Right ventricle myocardium inferior (tissue), 1 donor: ENCODE measurements at regions not wholly inside any gene's neighbourhood (a gene's known extent, or its start where the extent isn't known, plus 50 kb on each side); places are given as distances from the start of the nearest gene placed in this dataset.

Source experiments
- ATAC-seq: fragments of 200-7000 bp; cut with Tn5 transposase; one replicate; pipeline ENCODE4 v1.9.1; 2020; ENCODE audit warnings: mild to moderate bottlenecking, moderate library complexity
- DNase-seq: peaks from one replicate; pipeline ENCODE4 v3.0.0; 2021; ENCODE audit errors: missing footprints
- intact Hi-C: fragments of 100-400 bp; cut with DNase I; formaldehyde crosslinking; loops from one replicate; pipeline ENCODE4 v1.11.0; 2022
- donor health status: DM: no; HTN: yes; CAD: no; lungs with severe emphysema.

DNA sequence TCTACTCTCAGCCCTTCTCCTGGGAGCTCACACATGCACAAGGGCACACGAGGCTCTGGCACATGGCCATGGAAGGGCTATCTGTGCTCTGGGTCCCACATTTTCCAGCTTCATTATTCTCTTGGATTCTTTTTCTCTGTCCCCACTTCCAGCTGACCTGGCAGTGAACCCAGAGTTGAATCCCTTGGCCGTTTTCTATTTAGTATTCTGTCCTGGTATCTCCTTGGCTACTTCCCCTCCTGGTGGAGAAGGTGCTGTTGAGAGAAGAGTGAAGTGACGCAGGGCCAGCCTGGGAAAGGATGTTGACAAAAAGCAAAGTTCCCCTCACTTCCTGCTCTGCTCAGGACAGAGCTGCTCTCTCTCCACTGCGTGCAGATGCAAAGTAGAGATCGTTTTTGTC, 303.1 kb downstream of the IRS2 start:
- ATAC-seq (no peak), DNase-seq (no peak)
- intact Hi-C loops = no loop called here

GRCh38 chr13:109481040-109481439, 305.3 kb downstream of the IRS2 start:
- ATAC-seq (no peak), DNase-seq (no peak)
- intact Hi-C loops = no loop called here

DNA sequence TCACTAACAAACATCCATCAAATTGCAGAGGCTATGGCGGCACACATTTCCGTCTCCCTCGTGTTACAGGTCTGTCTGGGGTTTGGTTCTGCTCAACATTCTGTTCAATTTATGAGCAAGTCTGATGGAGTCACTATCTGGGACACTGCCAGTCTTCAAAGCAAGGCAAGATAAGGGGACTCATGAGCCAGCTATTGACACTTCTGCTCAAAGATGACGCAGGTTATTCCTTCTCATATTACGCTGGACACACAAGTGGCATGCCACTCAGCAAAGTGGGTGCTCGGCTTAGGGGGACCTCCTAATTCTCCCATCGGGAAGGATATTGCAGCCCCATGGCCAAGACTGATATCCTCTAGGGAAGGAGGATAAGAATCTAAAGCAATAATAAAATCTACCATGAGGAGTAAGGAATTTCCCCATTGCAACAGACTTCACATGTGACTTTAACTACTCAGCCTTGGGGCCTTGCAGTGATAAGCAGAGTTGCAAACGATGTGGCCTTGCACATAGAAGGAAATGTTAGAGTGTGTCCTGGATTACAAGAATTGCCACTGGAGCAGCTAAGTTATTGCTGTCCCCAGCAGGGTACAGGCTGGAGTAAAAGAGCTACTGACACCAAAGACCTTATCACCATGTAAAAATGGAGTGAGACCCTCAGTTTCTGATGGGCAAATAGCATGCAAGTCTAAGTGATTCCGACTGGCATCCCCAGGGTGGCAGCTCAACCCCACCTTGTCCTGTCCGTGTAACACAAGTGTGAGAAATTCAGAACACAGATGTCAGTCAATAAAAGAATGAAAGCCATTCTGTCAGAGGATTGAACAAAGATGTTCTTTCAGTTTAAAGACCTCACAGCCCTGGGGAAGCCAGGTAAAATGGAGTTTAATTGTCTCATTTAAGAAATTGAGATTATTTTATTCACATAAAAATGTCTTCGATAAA, 306.1 kb downstream of the IRS2 start:
- DNase-seq (no peak), ATAC-seq (peak; percentile 69)
- intact Hi-C loops = no loop called here

- intact Hi-C loops = no loop called here
- ATAC-seq (no peak), DNase-seq (no peak)
Observed at GRCh38 chr13:109479534-109479933, 306.8 kb downstream of the IRS2 start.

DNA sequence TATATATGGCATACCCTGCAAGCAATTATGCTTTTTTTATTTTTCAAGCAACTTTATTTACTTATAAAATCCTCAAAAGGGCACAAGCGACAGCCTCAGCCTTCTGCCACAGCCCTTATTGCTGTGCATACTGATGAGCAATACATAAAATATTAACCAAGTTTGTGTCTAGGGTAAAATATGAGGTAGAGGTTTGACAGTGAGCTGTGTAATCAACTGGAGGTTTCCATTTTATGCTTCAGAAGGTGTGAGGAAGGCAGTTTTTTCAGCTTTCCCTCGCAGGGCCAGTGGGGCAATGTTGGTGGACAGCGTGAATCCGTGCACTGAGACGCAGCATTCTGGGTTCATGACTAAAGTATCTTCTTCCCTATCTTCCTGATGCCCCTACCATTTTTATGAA, 310.4 kb downstream of the IRS2 start:
- intact Hi-C loops = no loop called here
- no peak for ATAC-seq
- DNase-seq = no peak

GRCh38 chr13:109468123-109468522, 318.3 kb downstream of the IRS2 start:
- ATAC-seq (no peak), DNase-seq (no peak)
- intact Hi-C loops = no loop called here

DNA sequence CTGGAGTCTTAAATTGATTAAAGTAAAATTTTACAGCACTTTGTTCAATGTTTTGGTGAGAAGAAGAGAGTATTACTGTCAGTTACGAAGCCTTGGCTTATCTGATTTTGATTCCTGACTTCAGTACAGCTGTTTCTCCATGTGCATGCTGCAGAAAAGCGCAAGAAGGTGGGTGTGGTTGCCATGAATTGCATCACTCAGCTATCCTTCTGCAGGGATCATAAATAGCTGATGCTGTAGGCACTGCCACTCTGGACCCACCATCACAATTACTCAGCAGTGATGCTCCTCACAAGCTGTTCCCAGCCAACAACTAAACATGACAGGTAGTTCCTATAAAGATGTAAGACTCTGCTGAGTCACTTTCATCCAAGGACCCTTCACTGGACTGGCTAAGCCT, 321.2 kb downstream of the IRS2 start:
- intact Hi-C loops = no loop called here
- ATAC-seq = no peak

GRCh38 chr13:109454167-109454917, 332.0 kb downstream of the IRS2 start:
- intact Hi-C loops = no loop called here
- no peak for DNase-seq
- peak; percentile 50 for ATAC-seq

More for the DNA sequence above, 321.2 kb downstream of the IRS2 start:
- DNase-seq = no peak

DNA sequence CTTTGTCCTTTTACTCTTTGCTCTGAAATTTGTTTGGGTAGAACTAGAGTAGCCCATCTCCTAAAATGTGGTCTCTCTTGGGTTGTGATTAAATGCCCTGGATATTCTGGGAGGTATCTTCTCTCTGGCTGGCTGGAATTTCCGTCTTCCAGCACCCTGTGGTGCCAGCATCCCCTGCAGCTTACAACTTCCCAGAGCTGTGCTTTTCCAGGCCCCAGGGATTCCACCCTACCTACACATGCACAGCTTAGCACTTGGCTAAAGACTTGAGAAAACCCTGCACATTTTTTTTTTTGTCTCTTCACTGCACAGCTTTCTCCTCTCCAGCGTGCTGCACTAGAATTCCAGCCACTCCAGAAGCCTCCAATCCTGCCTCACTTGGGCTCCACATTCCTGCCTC, 334.7 kb downstream of the IRS2 start:
- intact Hi-C loops = no loop called here
- no peak for ATAC-seq
- DNase-seq = no peak

- intact Hi-C loops = no loop called here
- DNase-seq (no peak), ATAC-seq (no peak)
Observed at GRCh38 chr13:109448629-109449028, 337.8 kb downstream of the IRS2 start.

DNA sequence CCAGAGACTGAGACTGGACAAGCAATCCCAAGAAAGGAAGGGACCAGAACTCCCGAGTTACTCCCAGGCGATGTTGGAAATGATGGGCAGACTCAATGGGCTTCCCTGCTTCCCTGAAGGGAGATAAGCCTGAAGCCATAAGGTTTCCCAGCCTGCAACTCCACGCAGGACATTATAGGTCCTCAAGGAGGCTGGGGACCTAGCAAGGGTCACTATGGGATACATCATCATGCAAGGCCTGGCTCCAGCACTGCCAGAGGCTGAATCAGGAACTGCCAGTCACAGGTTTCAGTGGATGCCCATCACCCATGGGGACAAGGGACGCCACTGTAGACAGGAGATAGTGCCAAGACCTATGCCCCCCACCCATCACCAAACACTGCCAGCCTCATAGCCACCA, 338.7 kb downstream of the IRS2 start:
- no peak for DNase-seq
- ATAC-seq = no peak
- intact Hi-C loops = no loop called here

DNA sequence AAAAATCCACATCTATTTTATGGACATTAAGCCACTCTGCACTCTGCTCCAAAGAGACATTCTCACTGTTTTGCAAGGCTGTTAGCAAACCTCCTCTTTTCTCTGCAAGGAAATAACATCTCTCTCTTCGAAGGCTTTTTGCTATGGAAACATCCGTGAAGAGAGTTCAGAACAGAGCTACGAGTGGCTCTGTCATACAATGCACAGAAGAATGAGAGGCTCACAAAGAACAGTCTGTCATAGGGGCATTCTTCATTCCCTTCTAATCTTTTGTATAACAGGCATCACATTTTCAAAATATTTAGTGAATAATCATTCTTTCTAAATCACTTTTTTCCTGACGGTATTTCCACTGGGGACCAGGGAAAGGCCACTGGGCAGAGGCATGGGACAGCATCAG, 346.1 kb downstream of the IRS2 start:
- DNase-seq (no peak), ATAC-seq (no peak)
- intact Hi-C loops = no loop called here

GRCh38 chr13:109439813-109440212, 346.6 kb downstream of the IRS2 start:
- intact Hi-C loops = no loop called here
- no peak for ATAC-seq
- no peak for DNase-seq

DNA sequence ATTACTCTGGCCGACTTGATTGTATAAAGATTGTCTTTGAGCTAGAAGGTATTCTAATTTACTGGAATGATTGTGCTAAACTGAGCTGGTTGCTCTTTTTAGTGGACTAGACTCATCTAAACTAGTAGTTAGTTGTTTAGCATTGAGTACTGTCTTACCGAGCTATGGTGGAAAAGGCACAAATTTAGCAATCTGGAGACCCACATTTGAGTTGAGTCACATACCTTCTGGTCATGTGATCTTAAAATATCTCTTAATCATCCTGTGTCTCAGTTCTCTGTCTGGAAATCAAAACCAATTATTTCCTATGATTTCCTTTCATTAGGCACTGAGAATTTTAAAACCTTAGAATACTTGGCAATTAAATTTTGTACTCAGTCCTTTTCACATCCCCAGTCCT, 349.5 kb downstream of the IRS2 start:
- ATAC-seq = no peak
- intact Hi-C loops = no loop called here
- no peak for DNase-seq

DNA sequence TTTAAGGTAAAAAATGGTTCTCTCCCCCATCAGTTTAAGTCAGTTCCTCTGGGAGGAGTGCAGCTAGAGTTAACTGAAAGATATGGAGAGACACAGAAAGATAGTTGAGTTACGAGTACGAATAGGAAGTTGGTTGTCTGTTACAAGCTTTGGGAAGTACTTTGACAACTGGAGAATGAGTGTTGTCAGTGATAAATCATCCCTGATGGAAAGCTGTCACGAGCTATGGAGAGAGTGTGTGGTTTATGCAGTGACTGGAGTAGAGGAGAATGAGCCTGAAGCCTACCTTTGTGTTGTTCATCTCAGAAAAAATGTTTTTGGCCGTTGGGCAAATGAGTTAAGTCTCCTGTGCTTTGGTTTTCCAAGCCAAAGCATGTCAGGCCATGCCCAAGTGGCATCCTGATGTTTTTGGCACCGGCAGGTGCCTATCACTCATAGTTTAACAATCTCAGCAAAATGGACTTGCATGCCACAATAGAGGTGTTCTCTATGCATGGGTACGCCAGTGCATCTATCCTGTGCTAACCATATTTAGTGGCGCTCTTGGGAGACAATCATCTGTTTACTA, 350.2 kb downstream of the IRS2 start:
- DNase-seq = no peak
- intact Hi-C loops = no loop called here
- no peak for ATAC-seq

GRCh38 chr13:109431217-109431616, 355.2 kb downstream of the IRS2 start:
- no peak for ATAC-seq
- intact Hi-C loops = no loop called here
- DNase-seq = no peak

DNA sequence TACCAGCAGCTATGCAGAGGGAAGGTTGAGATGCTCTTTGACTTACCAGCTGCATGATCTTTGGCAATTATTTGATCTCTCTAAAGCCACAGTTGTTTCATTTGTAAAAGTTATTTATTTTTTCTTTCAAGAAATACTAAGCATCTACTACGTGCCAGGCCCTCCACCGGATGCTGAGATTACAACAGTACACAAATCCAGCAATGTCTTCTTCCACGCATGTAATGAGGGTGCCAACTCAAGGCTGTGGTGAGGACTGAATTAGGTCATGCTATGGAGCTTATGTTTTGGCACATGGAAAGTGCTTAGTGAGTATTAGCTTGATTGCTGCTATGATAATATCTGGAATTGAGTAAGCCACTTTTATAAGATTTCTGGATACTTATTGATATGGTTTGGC, 358.2 kb downstream of the IRS2 start:
- DNase-seq = no peak
- intact Hi-C loops = no loop called here
- ATAC-seq = no peak

DNA sequence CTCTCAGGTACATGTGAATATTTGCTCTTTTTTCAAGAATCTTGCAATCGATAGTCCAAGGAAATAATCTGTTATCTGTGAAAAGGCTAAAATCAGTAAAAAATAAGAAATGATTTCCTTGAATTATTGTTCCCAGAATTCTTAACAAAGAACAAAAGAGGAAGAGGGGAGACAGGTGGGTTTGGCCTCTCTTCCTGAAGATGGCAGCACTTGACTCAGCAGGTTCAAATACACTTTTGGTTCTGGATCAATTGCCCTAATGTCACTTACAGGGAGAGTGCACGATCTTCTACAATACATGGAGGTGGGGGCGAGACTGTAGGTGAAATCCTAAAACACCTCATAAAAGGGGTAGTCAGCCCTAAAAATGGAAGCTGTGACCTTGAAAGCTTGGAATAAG, 358.7 kb downstream of the IRS2 start:
- intact Hi-C loops = no loop called here
- DNase-seq (no peak), ATAC-seq (no peak)

DNA sequence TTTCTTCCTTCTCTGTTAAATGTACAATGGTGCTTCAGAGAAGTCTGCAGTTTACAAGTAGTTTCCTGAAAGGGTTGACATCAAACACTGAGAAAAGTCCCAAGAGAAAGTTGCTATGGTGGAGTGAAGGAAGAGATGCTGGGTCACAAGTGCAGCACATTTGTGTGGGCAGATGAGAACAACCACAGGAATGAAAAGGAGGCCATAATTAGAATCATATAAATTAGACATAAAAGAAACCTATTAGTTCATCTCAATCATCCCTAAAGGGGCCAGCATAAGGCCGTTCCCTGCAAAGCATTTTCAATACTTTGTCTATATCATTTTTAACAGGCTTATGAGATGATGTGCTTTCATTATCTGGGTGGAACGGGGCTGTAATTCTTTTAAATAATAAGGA, 359.2 kb downstream of the IRS2 start:
- ATAC-seq = no peak
- intact Hi-C loops = no loop called here
- DNase-seq = no peak

GRCh38 chr13:109426690-109426990, 359.7 kb downstream of the IRS2 start:
- ATAC-seq (no peak), DNase-seq (no peak)
- intact Hi-C loops = no loop called here
